Tibial artery (tissue), 4 donors: ENCODE measurements at regions not wholly inside any gene's neighbourhood (a gene's known extent, or its start where the extent isn't known, plus 50 kb on each side); places are given as distances from the start of the nearest gene placed in this dataset.
"Not testable (repeated sequence)": the region's sequence is repeated elsewhere in the genome, so short reads cannot be mapped to it uniquely, and the experiment has no call there.

ENCODE experiments used
- DNase-seq, 2 donors: peaks; one replicate each; pipeline ENCODE4 v3.0.0-alpha.2; 2019
- H3K27ac ChIP-seq, 2 donors: fragments of 200-600 bp; sonication (generic) in 1 of 2; 1 replicate in 1 of 2; 2 replicates in 1 of 2; pipeline ENCODE4 v1.5.1; 2018 to 2019; ENCODE audit warnings: mild to moderate bottlenecking in 1 of 2
- H3K27me3 ChIP-seq, 2 donors: fragments of 200-600 bp; sonication (generic) in 1 of 2; one replicate each; pipeline versions ENCODE4 v1.5.1 to v1.6.0; 2016 to 2019
- H3K36me3 ChIP-seq, 3 donors: fragments of 200-600 bp; sonication (generic) in 2 of 3; one replicate each; pipeline ENCODE4 v1.5.1; 2016 to 2019; ENCODE audit warnings: mild to moderate bottlenecking in 2 of 3
- H3K4me1 ChIP-seq, 4 donors: fragments of 200-600 bp; sonication (generic) in 2 of 4; 1 replicate in 3 of 4; 2 replicates in 1 of 4; pipeline ENCODE4 v1.5.1; 2016 to 2019
- H3K4me3 ChIP-seq, 2 donors: fragments of 200-600 bp; sonication (generic) in 1 of 2; 1 replicate in 1 of 2; 2 replicates in 1 of 2; pipeline ENCODE4 v1.5.1; 2018 to 2019; ENCODE audit warnings: mild to moderate bottlenecking in 2 of 2
- H3K9me3 ChIP-seq, 3 donors: fragments of 200-600 bp; sonication (generic) in 1 of 3; one replicate each; pipeline ENCODE4 v1.5.1; 2016 to 2019
- CTCF ChIP-seq, 2 experiments: fragments of 200-600 bp in 1 of 2; fragments of 450-650 bp in 1 of 2; IDR thresholded peaks; one replicate each; pipeline ENCODE4 v1.5.1; 2017 to 2019; ENCODE audit warnings: antibody characterized with exemption in 2 of 2, mild to moderate bottlenecking in 1 of 2, moderate library complexity in 1 of 2
- intact Hi-C: fragments of 100-400 bp; cut with DNase I; formaldehyde crosslinking; loops from one replicate; pipeline ENCODE4 v1.15.0; 2023; ENCODE audit warnings: low total_unique reads

- H3K27me3 ChIP-seq, H3K27ac ChIP-seq, DNase-seq, intact Hi-C loops, H3K4me3 ChIP-seq, H3K4me1 ChIP-seq, H3K36me3 ChIP-seq: not testable (repeated sequence)
- peaks cover 0 to 16% (median 10%) of the 10 kb centered on the region in 3 donors for H3K9me3 ChIP-seq
These were observed 50.4 kb upstream of the B3GAT2 start for GRCh38 chr6:71007298-71007697.

GRCh38 chr6:71011871-71012371 lies 55.1 kb upstream of the B3GAT2 start:
- H3K9me3 ChIP-seq: peaks cover 0 to 1% (median 0%) of the 10 kb centered on the region in 3 donors
- DNase-seq: no peak
- intact Hi-C loops: no loop called here

GRCh38 chr6:71012866-71013469 lies 56.1 kb upstream of the B3GAT2 start:
- no peak overlapping the region for H3K27ac ChIP-seq
- no peaks in the 10 kb centered on the region for H3K4me1 ChIP-seq
- H3K9me3 ChIP-seq: no peaks in the 10 kb centered on the region
- no peak overlapping the region for H3K4me3 ChIP-seq
- intact Hi-C loops: no loop called here
- DNase-seq: no peak
- H3K36me3 ChIP-seq: no peaks in the 10 kb centered on the region
- TF ChIP-seq CTCF (IDR thresholded peaks at IDR 0.05): peak; percentile 40 to 46
- H3K27me3 ChIP-seq: no peaks in the 10 kb centered on the region

More at GRCh38 chr6:71011871-71012371, 55.1 kb upstream of the B3GAT2 start:
- Histone ChIP-seq H3K4me3 (no peak overlapping the region), H3K27ac (no peak overlapping the region), H3K4me1 (no peaks in the 10 kb centered on the region), H3K27me3 (no peaks in the 10 kb centered on the region), H3K36me3 (no peaks in the 10 kb centered on the region)
- no peak for TF ChIP-seq CTCF (IDR thresholded peaks at IDR 0.05)

DNA sequence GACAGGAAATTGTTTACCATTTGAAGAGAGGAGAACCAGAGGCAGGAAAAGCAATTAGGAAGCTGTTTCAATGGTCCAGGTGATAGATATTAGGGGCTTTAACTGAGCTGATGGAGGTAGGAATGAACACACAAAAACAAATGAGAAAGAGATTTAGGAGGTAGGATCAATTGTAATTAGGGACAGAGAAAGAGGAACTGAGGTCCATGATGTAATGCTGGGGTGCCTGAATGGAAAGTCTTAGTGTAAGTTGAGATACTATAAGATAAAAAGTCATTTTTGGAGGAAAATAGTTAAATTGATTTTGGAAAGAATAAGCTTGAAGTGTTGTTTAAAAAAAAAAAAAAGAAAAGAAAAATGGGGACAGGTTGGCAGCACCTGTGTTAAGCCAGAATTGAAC lies 58.5 kb upstream of the B3GAT2 start:
- no peaks in the 10 kb centered on the region for H3K4me1 ChIP-seq
- DNase-seq: no peak
- no peaks in the 10 kb centered on the region for H3K36me3 ChIP-seq
- H3K27ac ChIP-seq: no peak overlapping the region
- intact Hi-C loops: no loop called here
- TF ChIP-seq CTCF (IDR thresholded peaks at IDR 0.05): no peak
- H3K9me3 ChIP-seq: no peaks in the 10 kb centered on the region
- H3K4me3 ChIP-seq: no peak overlapping the region
- no peaks in the 10 kb centered on the region for H3K27me3 ChIP-seq

GRCh38 chr6:71028236-71028876 lies 71.5 kb upstream of the B3GAT2 start:
- Histone ChIP-seq H3K9me3 (no peaks in the 10 kb centered on the region), H3K4me3 (no peak overlapping the region), H3K27ac (no peak overlapping the region), H3K4me1 (no peaks in the 10 kb centered on the region), H3K27me3 (no peaks in the 10 kb centered on the region), H3K36me3 (no peaks in the 10 kb centered on the region)
- intact Hi-C loops: loop anchor here (5.0 kb wide), 1 partner anchor 851 kb away; no protein-coding TSS in a partner anchor
- DNase-seq: no peak
- TF ChIP-seq CTCF (IDR thresholded peaks at IDR 0.05): no peak

GRCh38 chr6:71028877-71029252 lies 72.0 kb upstream of the B3GAT2 start:
- no peaks in the 10 kb centered on the region for H3K27me3 ChIP-seq
- H3K9me3 ChIP-seq: no peaks in the 10 kb centered on the region
- TF ChIP-seq CTCF (IDR thresholded peaks at IDR 0.05): no peak
- no peaks in the 10 kb centered on the region for H3K36me3 ChIP-seq
- no peak overlapping the region for H3K4me3 ChIP-seq
- no peak overlapping the region for H3K27ac ChIP-seq
- H3K4me1 ChIP-seq: no peaks in the 10 kb centered on the region
- no peak for DNase-seq
- intact Hi-C loops: loop anchor here (5.0 kb wide), 1 partner anchor 852 kb away; no protein-coding TSS in a partner anchor
